ENCODE measurements at regions not wholly inside any gene's neighbourhood (a gene's known extent, or its start where the extent isn't known, plus 50 kb on each side); places are given as distances from the start of the nearest gene placed in this dataset.

GRCh38 chr7:155921804-155922066, 109.5 kb upstream of the SHH start:
- no peak for DNase-seq (ENCODE audit: low read depth)

DNA sequence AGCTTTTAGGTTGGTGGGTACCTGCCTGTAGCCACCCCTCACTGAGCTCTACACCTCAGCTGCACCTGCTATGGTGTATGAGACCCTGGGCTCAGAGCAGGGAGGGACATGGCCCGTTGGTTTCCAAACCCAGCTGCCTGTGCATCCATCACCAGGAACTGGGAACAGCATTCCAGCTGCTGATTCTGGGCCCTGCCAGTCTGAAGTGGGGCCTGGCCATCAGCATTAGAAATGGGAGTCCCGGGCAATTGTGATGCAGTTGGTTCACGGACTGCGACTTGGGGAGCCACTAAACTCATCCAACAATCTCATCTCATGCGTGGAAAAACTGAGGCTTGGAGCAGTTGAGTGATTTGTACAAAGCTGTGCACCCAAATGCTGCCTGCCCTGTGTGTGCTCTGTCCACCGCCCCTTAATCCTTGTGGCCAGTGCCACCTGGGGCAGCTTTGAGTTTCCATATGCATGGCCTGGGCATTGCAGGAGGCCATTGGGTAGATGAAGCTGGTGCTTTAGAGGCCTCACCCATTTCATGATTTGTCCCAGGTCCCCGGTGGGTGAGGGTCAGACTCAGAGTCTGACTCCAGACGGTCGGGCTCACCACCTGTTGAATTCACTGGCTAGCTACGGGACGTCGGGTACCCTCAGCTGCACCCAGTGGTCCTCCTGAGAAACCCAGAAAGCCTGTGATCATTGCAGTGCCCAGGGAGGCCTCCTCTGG, 109.0 kb upstream of the SHH start:
- DNase-seq (ENCODE audit: low read depth) = no peak

DNA sequence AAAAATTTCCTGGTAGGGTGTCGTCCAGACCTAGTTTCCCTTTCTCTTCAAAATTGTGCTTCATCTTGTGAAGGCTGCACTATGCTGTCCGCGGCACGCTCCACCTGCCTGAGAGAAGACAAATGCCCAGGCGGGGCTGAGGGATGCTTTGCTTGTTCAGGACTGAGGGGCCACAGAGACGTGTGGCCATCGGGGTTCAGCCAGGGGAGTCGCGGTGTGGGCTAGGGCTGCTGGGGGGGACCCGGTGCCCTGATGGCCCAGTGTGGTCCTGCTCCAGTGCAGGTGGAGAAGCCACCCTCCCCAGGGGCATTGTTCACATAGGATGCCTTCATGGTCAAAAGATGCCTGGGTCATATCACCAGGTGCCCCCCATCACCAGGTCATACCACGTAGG, 107.8 kb upstream of the SHH start:
- no peak for DNase-seq (ENCODE audit: low read depth)

DNA sequence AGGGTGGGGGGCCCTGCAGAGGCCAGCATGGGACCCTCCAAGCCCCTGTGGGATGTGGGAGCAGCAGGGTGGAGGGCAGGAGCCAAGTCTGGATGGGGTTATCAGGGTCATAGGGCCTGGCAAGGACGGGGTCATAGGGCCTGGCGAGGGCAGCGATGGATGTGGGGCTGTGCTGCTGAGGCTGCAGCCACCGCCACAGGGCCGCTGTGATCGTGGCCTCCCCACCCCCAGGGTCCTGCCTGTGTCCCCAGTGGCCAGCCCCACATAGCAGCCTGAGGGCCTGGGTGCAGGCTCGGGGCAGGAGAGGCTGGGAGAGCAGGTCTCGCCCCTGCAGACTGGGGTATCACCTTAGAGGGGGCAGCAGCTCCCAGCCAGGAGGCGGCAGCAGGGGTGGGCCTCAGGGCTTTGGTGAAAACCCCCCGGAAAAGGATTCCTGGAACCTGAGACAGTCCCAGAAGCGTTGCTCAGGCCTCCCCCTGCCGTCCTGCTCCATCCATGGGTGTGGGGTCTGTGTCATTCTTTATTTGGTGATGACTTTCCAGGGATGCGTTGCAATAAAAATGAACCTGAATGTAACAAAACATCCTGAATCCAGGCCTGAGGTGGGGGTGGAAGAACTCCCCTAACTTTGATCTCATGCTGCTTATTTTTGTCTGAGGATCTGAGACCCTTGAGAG, 107.3 kb upstream of the SHH start:
- peak; percentile 20 for DNase-seq (ENCODE audit: low read depth)

GRCh38 chr7:155918720-155919390, 106.6 kb upstream of the SHH start:
- peak; percentile 97 for DNase-seq (ENCODE audit: low read depth)

- peak; percentile 29 for DNase-seq (ENCODE audit: low read depth)
Observed at GRCh38 chr7:155917836-155918430, 105.7 kb upstream of the SHH start.

DNA sequence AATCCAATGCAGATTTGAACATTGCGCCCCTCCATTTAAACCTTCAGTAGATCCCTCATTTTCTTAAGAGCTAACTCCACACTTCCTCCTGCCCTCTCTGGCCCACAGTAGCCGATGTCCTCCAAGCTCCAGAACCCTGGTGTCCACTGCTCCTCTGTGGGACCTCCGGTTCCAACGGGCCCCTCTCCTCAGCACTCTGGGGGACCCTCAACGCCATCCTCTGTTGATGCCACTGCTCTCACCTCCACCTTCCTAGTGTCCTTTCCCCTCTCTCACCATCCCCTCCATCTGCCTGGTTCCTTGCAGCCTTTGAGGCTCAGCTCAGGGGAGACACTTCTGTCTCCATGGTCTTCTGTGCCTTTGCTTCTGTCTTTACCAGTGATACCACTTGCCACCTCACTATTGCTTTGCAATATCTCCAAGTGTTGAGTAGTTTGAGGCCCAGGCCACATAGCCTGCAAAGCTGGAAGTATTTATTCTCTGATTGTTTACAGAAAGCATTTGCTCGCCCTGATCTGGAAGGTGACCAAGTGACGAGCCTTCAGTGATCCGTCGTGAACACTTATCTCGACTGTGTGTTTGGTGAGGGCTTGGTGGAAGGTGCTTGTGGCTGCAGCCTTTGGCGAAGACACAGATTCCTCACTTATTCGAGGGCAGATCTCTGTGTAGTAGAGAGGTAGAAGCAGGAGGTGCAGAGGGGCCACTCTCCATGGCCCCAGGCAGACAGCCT, 104.8 kb upstream of the SHH start:
- peak; percentile 86 for DNase-seq (ENCODE audit: low read depth)

GRCh38 chr7:155914341-155914740, 102.1 kb upstream of the SHH start:
- DNase-seq (ENCODE audit: low read depth) = no peak

- no peak for DNase-seq (ENCODE audit: low read depth)
Observed at GRCh38 chr7:155913719-155914118, 101.5 kb upstream of the SHH start.

DNA sequence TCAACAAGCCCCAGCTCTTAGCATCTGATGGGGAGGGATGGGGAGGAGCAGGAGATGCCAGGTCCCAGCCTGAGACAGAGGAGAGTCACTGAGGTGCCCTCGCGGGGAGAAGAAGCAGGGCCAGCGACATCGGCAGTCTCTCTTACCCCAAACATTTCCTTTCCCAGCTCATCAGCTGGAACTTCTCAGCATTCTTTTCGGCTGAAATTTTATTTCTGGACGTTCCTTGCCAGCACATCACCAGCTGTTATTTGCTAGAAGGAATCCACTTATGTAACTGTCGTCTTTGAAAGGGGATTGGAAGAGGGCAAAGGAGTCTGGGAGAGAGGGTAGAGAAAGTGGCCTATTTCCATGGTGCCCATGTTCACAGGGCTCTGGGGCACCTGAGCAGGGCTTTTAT, 101.0 kb upstream of the SHH start:
- DNase-seq (ENCODE audit: low read depth) = no peak

GRCh38 chr7:155911471-155912105, 99.3 kb upstream of the SHH start:
- no peak for DNase-seq (ENCODE audit: low read depth)

GRCh38 chr7:155908385-155908784, 96.1 kb upstream of the SHH start:
- no peak for DNase-seq (ENCODE audit: low read depth)

GRCh38 chr7:155907450-155908200, 95.4 kb upstream of the SHH start:
- DNase-seq (ENCODE audit: low read depth) = no peak

DNA sequence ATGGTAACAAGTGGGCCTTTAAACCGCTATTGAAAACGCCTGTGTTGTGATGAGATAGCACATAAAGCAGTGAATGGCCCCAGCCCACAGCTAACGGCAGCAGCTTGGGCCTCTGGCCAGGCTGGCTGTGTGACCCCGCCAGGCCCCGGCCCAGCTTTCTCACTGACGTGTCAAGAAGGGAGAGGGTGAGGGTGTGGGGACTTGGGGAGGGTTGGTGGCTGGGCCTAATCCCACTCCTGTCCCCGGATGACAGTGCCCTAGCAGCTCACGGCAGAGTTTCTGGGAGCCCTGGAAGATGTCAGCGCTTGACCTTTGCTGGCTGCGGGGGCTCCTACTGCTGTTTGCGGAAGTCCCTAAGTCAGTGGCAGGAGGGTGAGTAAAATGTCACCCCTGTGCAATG, 88.9 kb upstream of the SHH start:
- DNase-seq (ENCODE audit: low read depth) = no peak

DNA sequence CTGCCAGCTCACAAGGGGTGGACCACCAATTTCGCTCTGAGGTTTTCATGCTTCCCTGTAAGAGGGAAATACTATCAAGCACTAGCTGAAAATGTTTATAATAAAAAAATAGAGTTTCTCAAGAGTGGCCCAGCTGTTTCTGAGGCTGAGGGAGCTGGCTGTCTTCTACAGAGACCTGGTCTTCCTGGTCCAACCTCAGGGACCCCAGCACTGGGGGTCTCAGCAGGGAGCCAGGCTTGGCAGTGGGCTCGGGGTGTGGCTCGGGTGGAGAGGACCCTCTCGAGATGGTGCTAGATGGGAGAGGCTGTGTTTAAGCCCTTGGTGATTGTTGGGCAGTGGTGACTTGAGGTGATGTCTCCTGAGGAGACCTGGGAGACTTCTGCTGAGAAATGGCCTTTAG, 87.3 kb upstream of the SHH start:
- DNase-seq (ENCODE audit: low read depth) = no peak

DNA sequence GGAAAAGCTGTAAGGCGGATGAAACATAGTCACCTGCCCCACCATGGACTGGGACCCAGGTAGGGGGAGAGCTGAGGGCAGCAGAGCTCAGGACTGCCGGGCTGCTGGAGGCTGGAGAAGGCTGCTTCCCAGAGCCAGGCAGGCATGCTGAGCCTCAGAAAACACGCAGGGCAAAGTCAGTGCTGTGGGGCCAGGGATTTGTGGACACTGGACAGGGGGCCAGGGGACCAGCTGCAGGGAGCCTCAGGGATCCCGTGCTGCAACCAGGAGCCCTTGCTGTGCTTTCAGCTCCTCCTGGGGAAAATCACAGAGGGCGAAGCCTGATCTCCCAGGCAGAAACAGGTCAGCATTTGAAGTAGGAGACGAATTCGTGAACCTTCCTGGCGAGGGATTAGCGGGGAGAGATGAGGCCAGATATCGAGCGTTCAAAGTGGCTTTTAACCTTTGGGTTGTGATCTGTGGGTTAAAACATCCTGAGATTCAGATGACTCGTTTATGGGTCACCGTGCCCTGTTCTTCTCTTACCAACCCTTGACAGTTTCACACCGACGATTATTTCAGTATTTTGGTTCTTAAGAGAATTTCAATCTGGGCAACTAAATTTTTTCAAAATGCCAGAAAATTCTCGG, 85.6 kb upstream of the SHH start:
- peak; percentile 37 for DNase-seq (ENCODE audit: low read depth)

- peak; percentile 81 for DNase-seq (ENCODE audit: low read depth)
Observed at GRCh38 chr7:155896531-155897263, 84.4 kb upstream of the SHH start.

GRCh38 chr7:155893664-155894063, 81.4 kb upstream of the SHH start:
- no peak for DNase-seq (ENCODE audit: low read depth)

DNA sequence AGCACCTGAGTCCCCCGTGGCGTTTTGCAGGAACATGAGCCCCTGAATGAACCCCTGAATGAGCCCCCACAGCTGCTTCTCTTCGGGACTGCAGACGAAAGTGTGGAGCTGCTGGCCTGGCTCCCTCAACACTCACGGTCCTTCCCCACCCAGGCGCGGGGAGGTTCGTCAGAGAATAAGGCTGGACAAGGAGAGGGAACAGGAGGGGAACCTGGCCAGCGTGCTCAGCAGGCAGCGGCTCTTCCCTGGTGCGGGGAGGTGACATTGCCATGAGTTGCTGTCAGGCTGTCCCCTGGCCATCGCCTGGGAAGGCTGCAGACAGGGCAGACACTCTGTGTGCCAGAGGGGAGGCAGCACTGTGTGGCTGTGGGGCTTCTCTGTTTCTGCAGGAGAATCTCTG, 80.9 kb upstream of the SHH start:
- no peak for DNase-seq (ENCODE audit: low read depth)
